IMR-90 (cell line): ENCODE measurements at regions not wholly inside any gene's neighbourhood (a gene's known extent, or its start where the extent isn't known, plus 50 kb on each side); places are given as distances from the start of the nearest gene placed in this dataset.

Experiments used
- ATAC-seq: fragments of 200-7000 bp; cut with Tn5 transposase; 2 replicates; pipeline ENCODE4 v1.9.1; 2020; ENCODE audit warnings: low read depth, mild to moderate bottlenecking, moderate library complexity
- BruUV-seq: library from RNA; stranded (reverse); fragments of 400-500 nt; replicated peaks from 2 replicates; lab custom pipeline; 2021; lab: Mats Ljungman, UMichigan
- CTCF ChIA-PET: fragments of 300-600 bp; formaldehyde crosslinking; extraction: SDS; loops from one replicate; lab custom pipeline; 2021; ENCODE audit warnings: antibody characterized with exemption; lab: Yijun Ruan, JAX
- POLR2A ChIA-PET: fragments of 300-600 bp; sonication (Branson Sonifier 250); formaldehyde crosslinking; loops from one replicate; lab custom pipeline; 2022; ENCODE audit warnings: antibody characterized with exemption; ENCODE audit not compliant: unreplicated experiment; lab: Charles Lee
- DNase-seq: peaks from one replicate; pipeline ENCODE4 v3.0.0; 2013
- H2AFZ ChIP-seq: replicated peaks from 2 replicates; pipeline ENCODE3; 2013; ENCODE audit warnings: low read length, mild to moderate bottlenecking; ENCODE audit not compliant: poor library complexity
- H2AK5ac ChIP-seq: 2 replicates; pipeline ENCODE4 v1.6.1; 2013; ENCODE audit warnings: low read depth, low read length, inconsistent platforms
- H2AK9ac ChIP-seq: replicated peaks from 2 replicates; pipeline ENCODE3; 2013; ENCODE audit warnings: mild to moderate bottlenecking, low read depth, low read length, moderate library complexity; ENCODE audit not compliant: poor library complexity
- H2BK120ac ChIP-seq: 2 replicates; pipeline ENCODE4 v1.6.1; 2013; ENCODE audit warnings: low read depth, low read length, inconsistent platforms
- H2BK15ac ChIP-seq: 3 replicates; pipeline ENCODE4 v1.6.1; 2013; ENCODE audit warnings: low read depth, low read length, inconsistent platforms
- H2BK20ac ChIP-seq: 2 replicates; pipeline ENCODE4 v1.6.1; 2013; ENCODE audit warnings: low read depth, mild to moderate bottlenecking, inconsistent platforms, low read length, moderate library complexity
- H2BK5ac ChIP-seq: 2 replicates; pipeline ENCODE4 v1.6.1; 2013; ENCODE audit warnings: mild to moderate bottlenecking, low read depth, low read length, inconsistent platforms; ENCODE audit not compliant: poor library complexity, severe bottlenecking
- H3K14ac ChIP-seq: replicated peaks from 2 replicates; pipeline ENCODE4 v1.6.1; 2013; ENCODE audit warnings: low read depth, low read length, inconsistent platforms
- H3K18ac ChIP-seq: 2 replicates; pipeline ENCODE4 v1.6.1; 2013; ENCODE audit warnings: low read depth, low read length, control low read depth
- H3K23ac ChIP-seq: 2 replicates; pipeline ENCODE4 v1.6.1; 2013; ENCODE audit warnings: low read depth, low read length, inconsistent platforms
- H3K27ac ChIP-seq: 2 replicates; pipeline ENCODE4 v1.5.1; 2013; ENCODE audit warnings: mild to moderate bottlenecking, control low read depth, low read length; ENCODE audit not compliant: insufficient read depth
- H3K27me3 ChIP-seq: 2 replicates; pipeline ENCODE4 v1.6.1; 2013; ENCODE audit warnings: low read length; ENCODE audit not compliant: control insufficient read depth, insufficient read depth
- H3K36me3 ChIP-seq: 2 replicates; pipeline ENCODE4 v1.6.1; 2013; ENCODE audit warnings: low read length, mixed read lengths; ENCODE audit not compliant: control insufficient read depth, insufficient read depth
- H3K4ac ChIP-seq: 2 replicates; pipeline ENCODE4 v1.6.1; 2013; ENCODE audit warnings: low read depth, low read length, inconsistent platforms
- H3K4me1 ChIP-seq: 2 replicates; pipeline ENCODE4 v1.6.1; 2013; ENCODE audit warnings: low read length, mixed read lengths; ENCODE audit not compliant: control insufficient read depth, insufficient read depth
- H3K4me2 ChIP-seq: 2 replicates; pipeline ENCODE4 v1.6.1; 2013; ENCODE audit warnings: low read depth, mild to moderate bottlenecking, control low read depth, low read length, moderate library complexity
- H3K4me3 ChIP-seq: 2 replicates; pipeline ENCODE4 v1.5.1; 2013; ENCODE audit warnings: low read depth, mild to moderate bottlenecking, control low read depth, low read length, moderate library complexity; ENCODE audit not compliant: insufficient read depth
- H3K56ac ChIP-seq: 2 replicates; pipeline ENCODE4 v1.6.1; 2013; ENCODE audit warnings: low read length, inconsistent platforms; ENCODE audit not compliant: insufficient read depth; ENCODE audit errors: extremely low read depth
- H3K79me1 ChIP-seq, 2 experiments: 2 replicates each; pipeline ENCODE4 v1.6.1; 2013; ENCODE audit warnings: low read length in 2 of 2, inconsistent platforms in 1 of 2, low read depth in 1 of 2
- H3K9ac ChIP-seq: 2 replicates; pipeline ENCODE4 v1.6.1; 2013; ENCODE audit warnings: low read depth, low read length, control low read depth
- H3K9me1 ChIP-seq: 2 replicates; pipeline ENCODE4 v1.6.1; 2013; ENCODE audit warnings: low read length, inconsistent platforms; ENCODE audit not compliant: insufficient read depth
- H3K9me3 ChIP-seq: 2 replicates; pipeline ENCODE4 v1.6.1; 2013; ENCODE audit warnings: low read length; ENCODE audit not compliant: control insufficient read depth, insufficient read depth
- H4K20me1 ChIP-seq: 2 replicates; pipeline ENCODE4 v1.6.1; 2013; ENCODE audit warnings: low read length, inconsistent platforms; ENCODE audit not compliant: insufficient read depth
- H4K5ac ChIP-seq: 2 replicates; pipeline ENCODE4 v1.6.1; 2013; ENCODE audit warnings: mild to moderate bottlenecking, low read depth, low read length, control low read depth
- H4K8ac ChIP-seq, 2 experiments: 2 replicates each; pipeline ENCODE4 v1.6.1; 2013; ENCODE audit warnings: low read depth in 2 of 2, low read length in 2 of 2, control low read depth in 1 of 2, inconsistent platforms in 1 of 2
- H4K91ac ChIP-seq: 2 replicates; pipeline ENCODE4 v1.6.1; 2013; ENCODE audit warnings: low read depth, low read length, inconsistent platforms; ENCODE audit not compliant: insufficient read depth
- BHLHE40 ChIP-seq: fragments of 150-350 bp; IDR thresholded peaks from 2 replicates; pipeline ENCODE4 v1.6.1; 2016; ENCODE audit warnings: mild to moderate bottlenecking, low read depth, low read length
- CEBPB ChIP-seq: IDR thresholded peaks from 2 replicates; pipeline ENCODE4 v1.6.1; 2012; ENCODE audit warnings: low read depth, low read length, improper control_type of control experiment
- CHD1 ChIP-seq: IDR thresholded peaks from 2 replicates; pipeline ENCODE4 v1.6.1; 2012; ENCODE audit warnings: low read depth, low read length, improper control_type of control experiment
- CTCF ChIP-seq: conservative IDR thresholded peaks from 2 replicates; pipeline ENCODE4 v1.5.1; 2012; ENCODE audit warnings: mild to moderate bottlenecking, low read depth, low read length, improper control_type of control experiment
- ELK1 ChIP-seq: fragments of 150-350 bp; IDR thresholded peaks from 2 replicates; pipeline ENCODE4 v1.6.1; 2016; ENCODE audit warnings: low read depth, mild to moderate bottlenecking, low read length, moderate library complexity, borderline replicate concordance
- FOS ChIP-seq: fragments of 150-350 bp; IDR thresholded peaks from 2 replicates; pipeline ENCODE4 v1.6.1; 2016; ENCODE audit warnings: low read depth, low read length
- MAFK ChIP-seq: IDR thresholded peaks from 2 replicates; pipeline ENCODE4 v1.6.1; 2012; ENCODE audit warnings: low read depth, low read length, improper control_type of control experiment
- MAZ ChIP-seq: IDR thresholded peaks from 2 replicates; pipeline ENCODE4 v1.6.1; 2012; ENCODE audit warnings: low read depth, mild to moderate bottlenecking, low read length, improper control_type of control experiment, moderate library complexity, borderline replicate concordance
- MXI1 ChIP-seq: IDR thresholded peaks from 2 replicates; pipeline ENCODE4 v1.6.1; 2012; ENCODE audit warnings: low read depth, mild to moderate bottlenecking, low read length, moderate library complexity, borderline replicate concordance
- NFE2L2 ChIP-seq: fragments of 150-350 bp; IDR thresholded peaks from 2 replicates; pipeline ENCODE4 v1.6.1; 2016; ENCODE audit warnings: low read depth, mild to moderate bottlenecking, low read length
- POLR2A ChIP-seq: IDR thresholded peaks from 2 replicates; pipeline ENCODE4 v1.6.1; 2012; ENCODE audit warnings: mild to moderate bottlenecking, low read depth, low read length
- RAD21 ChIP-seq: IDR thresholded peaks from 2 replicates; pipeline ENCODE4 v1.6.1; 2012; ENCODE audit warnings: low read length, improper control_type of control experiment
- RCOR1 ChIP-seq: IDR thresholded peaks from 2 replicates; pipeline ENCODE4 v1.6.1; 2012; ENCODE audit warnings: mild to moderate bottlenecking, low read length, improper control_type of control experiment; ENCODE audit not compliant: insufficient replicate concordance
- RFX5 ChIP-seq: IDR thresholded peaks from 2 replicates; pipeline ENCODE4 v1.8.0; 2012; ENCODE audit warnings: low read depth, mild to moderate bottlenecking, low read length, moderate library complexity
- SMC3 ChIP-seq: fragments of 150-350 bp; IDR thresholded peaks from 2 replicates; pipeline ENCODE4 v1.6.1; 2016; ENCODE audit warnings: low read depth, mild to moderate bottlenecking, antibody characterized with exemption, low read length, moderate library complexity
- WGBS, 2 experiments: methylation state at CpG; one replicate each; pipeline versions ENCODE4 v1.1.5 to v1.1.7; 2013; ENCODE audit warnings: missing lambda C conversion rate in 2 of 2; ENCODE audit not compliant: insufficient read length in 1 of 2; ENCODE audit errors: extremely low coverage in 2 of 2; 5-methylcytosine and 5-hydroxymethylcytosine counted together
- dilution Hi-C: fragments of 300-500 bp; cut with HindIII; formaldehyde crosslinking; loops from one replicate; pipeline ENCODE4 v1.14.3; 2018; ENCODE audit warnings: low sequenced_read_pairs; ENCODE audit not compliant: unreplicated experiment
- in situ Hi-C: fragments of 300-500 bp; cut with MboI; formaldehyde crosslinking; loops from 3 replicates; pipeline ENCODE4 v1.14.3; 2019; ENCODE audit warnings: low sequenced_read_pairs, inconsistent platforms, mixed read lengths
- intact Hi-C: fragments of 100-400 bp; cut with micrococcal nuclease; formaldehyde crosslinking; loops from 2 replicates; pipeline ENCODE4 v1.10.0; 2022
- TF ChIP-seq, protein P1 (sequence below): fragments of 150-350 bp; IDR thresholded peaks from 2 replicates; pipeline ENCODE4 v1.6.1; 2017; ENCODE audit warnings: mild to moderate bottlenecking, antibody characterized with exemption, low read length, low read depth

DNA sequence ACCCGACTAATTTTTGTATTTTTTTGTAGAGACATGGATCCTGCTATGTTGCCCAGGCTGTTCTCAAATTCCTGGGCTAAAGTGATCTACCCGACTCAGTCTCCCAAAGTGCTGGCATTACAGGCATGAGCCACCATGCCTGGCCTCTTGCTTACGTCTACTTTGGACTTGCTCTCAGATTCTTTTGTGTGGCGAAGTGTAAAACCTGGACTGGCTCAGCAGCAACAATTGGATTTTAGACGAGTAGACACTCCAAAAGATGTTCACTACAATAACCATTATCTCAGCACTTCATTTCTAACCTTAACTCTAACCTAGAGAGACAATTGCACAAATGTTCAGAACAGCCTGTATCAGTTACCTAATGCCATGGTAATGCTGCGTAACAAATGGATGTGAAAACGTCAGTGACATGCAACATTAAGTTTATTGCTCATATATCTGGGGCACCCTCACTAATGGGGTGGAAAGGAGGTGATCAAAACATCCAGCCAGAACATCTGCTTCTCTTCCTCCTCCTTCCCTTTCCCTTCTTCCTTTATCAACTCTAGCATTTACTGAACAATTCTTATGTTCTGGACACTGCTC, 124.9 kb upstream of the MRI1 start:
- ChIA-PET POLR2A (no interaction called here), CTCF (interaction anchor here (0.6 kb wide), 1 partner anchor 50 kb away, joined by 3 read pairs; no protein-coding TSS in a partner anchor)
- Histone ChIP-seq H3K9me3 (peaks cover 9% of the 10 kb centered on the region), H3K4me2 (no peak overlapping the region), H2AK5ac (0 out of 2 replicates have a peak overlapping the region, but pooled peaks have one; percentile 1), H3K27ac (no peak overlapping the region), H4K5ac (no peak overlapping the region), H3K18ac (no peak overlapping the region), H3K27me3 (no peaks in the 10 kb centered on the region), H3K79me1 (no peaks in the 10 kb centered on the region), H3K56ac (no peak overlapping the region; the same call in 1 of the 2 replicates), H4K20me1 (no peaks in the 10 kb centered on the region), H3K9ac (no peak overlapping the region), H2BK120ac (no peak overlapping the region), H3K4me1 (peaks cover 1% of the 10 kb centered on the region; the same call in 1 of the 2 replicates), H2BK5ac (no peak overlapping the region), H4K91ac (no peak overlapping the region), H3K4me3 (no peak overlapping the region), H4K8ac (no peak overlapping the region), H3K4ac (no peak overlapping the region), H3K23ac (no peak overlapping the region), H3K14ac (no peak overlapping the region), H2AK9ac (no peak overlapping the region), H3K9me1 (no peaks in the 10 kb centered on the region), H2AFZ (no peak overlapping the region), H2BK15ac (peak overlapping the region; percentile 27; the same call in 1 of the 3 replicates), H2BK20ac (0 out of 2 replicates have a peak overlapping the region, but pooled peaks have one; percentile 18), H3K36me3 (no peaks in the 10 kb centered on the region)
- dilution Hi-C loops (no loop called here), in situ Hi-C loops (no loop called here), intact Hi-C loops (no loop called here)
- ATAC-seq (no peak), DNase-seq (no peak)
- no TSS peak for BruUV-seq
- TF ChIP-seq CTCF: no peak
- no peak for TF ChIP-seq BHLHE40
- TF ChIP-seq ELK1: no peak
- TF ChIP-seq NFE2L2: no peak
- TF ChIP-seq MAFK: no peak
- TF ChIP-seq FOS: no peak
- no peak for TF ChIP-seq CEBPB
- no peak for TF ChIP-seq MAZ
- no peak for TF ChIP-seq RFX5
- no peak for TF ChIP-seq POLR2A
- TF ChIP-seq CHD1: no peak
- TF ChIP-seq, protein P1, sequence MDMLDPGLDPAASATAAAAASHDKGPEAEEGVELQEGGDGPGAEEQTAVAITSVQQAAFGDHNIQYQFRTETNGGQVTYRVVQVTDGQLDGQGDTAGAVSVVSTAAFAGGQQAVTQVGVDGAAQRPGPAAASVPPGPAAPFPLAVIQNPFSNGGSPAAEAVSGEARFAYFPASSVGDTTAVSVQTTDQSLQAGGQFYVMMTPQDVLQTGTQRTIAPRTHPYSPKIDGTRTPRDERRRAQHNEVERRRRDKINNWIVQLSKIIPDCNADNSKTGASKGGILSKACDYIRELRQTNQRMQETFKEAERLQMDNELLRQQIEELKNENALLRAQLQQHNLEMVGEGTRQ: no peak
- TF ChIP-seq SMC3: no peak
- TF ChIP-seq RAD21: no peak
- TF ChIP-seq MXI1: no peak
- no peak for TF ChIP-seq RCOR1
- WGBS, 2 experiments: 54% methylated on average over 2 of the region's 7 CpGs; no CpG with 5 or more reads in 1 of the 2 experiments
